GM23338 (cell line): ENCODE measurements at regions not wholly inside any gene's neighbourhood (a gene's known extent, or its start where the extent isn't known, plus 50 kb on each side); places are given as distances from the start of the nearest gene placed in this dataset.
A peak's percentile ranks its signal among the peaks of the same experiment; 100 is the strongest.

ENCODE experiments used
- ATAC-seq: fragments of 200-7000 bp; cut with Tn5 transposase; 3 replicates; pipeline ENCODE4 v1.9.1; 2020
- DNase-seq: peaks from one replicate; pipeline ENCODE4 v3.0.0-alpha.2; 2015; ENCODE audit warnings: low spot score
- H2AFZ ChIP-seq: fragments of 200-600 bp; sonication (generic); 2 replicates; pipeline ENCODE4 v1.8.0; 2016; ENCODE audit warnings: antibody characterized with exemption, mild to moderate bottlenecking, moderate library complexity
- H3F3A ChIP-seq: fragments of 200-600 bp; sonication (generic); replicated peaks from 2 replicates; pipeline ENCODE4 v1.8.0; 2017; ENCODE audit warnings: antibody characterized with exemption, mixed run types, low read depth
- H3K27ac ChIP-seq: fragments of 200-600 bp; sonication (generic); 2 replicates; pipeline ENCODE4 v1.6.1; 2016; ENCODE audit warnings: low read depth
- H3K27me3 ChIP-seq: fragments of 200-600 bp; sonication (generic); 2 replicates; pipeline ENCODE4 v1.8.0; 2016; ENCODE audit warnings: mild to moderate bottlenecking, mixed run types, moderate library complexity; ENCODE audit not compliant: insufficient read depth
- H3K36me3 ChIP-seq: fragments of 200-600 bp; sonication (generic); 2 replicates; pipeline ENCODE4 v1.8.0; 2016; ENCODE audit warnings: mild to moderate bottlenecking; ENCODE audit not compliant: insufficient read depth
- H3K4me1 ChIP-seq: fragments of 200-600 bp; sonication (generic); 2 replicates; pipeline ENCODE4 v1.8.0; 2016; ENCODE audit warnings: mild to moderate bottlenecking, moderate library complexity; ENCODE audit not compliant: insufficient read depth
- H3K4me2 ChIP-seq: fragments of 200-600 bp; sonication (generic); 2 replicates; pipeline ENCODE4 v1.7.1; 2017; ENCODE audit warnings: mixed run types
- H3K4me3 ChIP-seq: fragments of 200-600 bp; sonication (generic); 2 replicates; pipeline ENCODE4 v1.6.1; 2016; ENCODE audit warnings: mixed run types
- H3K79me2 ChIP-seq: fragments of 200-600 bp; sonication (generic); replicated peaks from 2 replicates; pipeline ENCODE4 v1.8.0; 2017; ENCODE audit warnings: mild to moderate bottlenecking; ENCODE audit not compliant: insufficient read depth
- H3K9me2 ChIP-seq: fragments of 200-600 bp; sonication (generic); 2 replicates; pipeline ENCODE4 v1.8.0; 2017; ENCODE audit not compliant: insufficient read depth
- H4K20me1 ChIP-seq: fragments of 200-600 bp; sonication (generic); replicated peaks from 2 replicates; pipeline ENCODE4 v1.8.0; 2017; ENCODE audit warnings: mild to moderate bottlenecking; ENCODE audit not compliant: insufficient read depth
- H3K27ac Mint-ChIP-seq: 2 replicates; pipeline ENCODE4 v1.8.0; 2020; ENCODE audit warnings: inconsistent platforms, mild to moderate bottlenecking, moderate library complexity, mixed read lengths
- H3K27me3 Mint-ChIP-seq: 3 replicates; pipeline ENCODE4 v1.8.0; 2022; ENCODE audit warnings: low read depth, mild to moderate bottlenecking, moderate library complexity, mixed read lengths, inconsistent platforms; ENCODE audit not compliant: insufficient read depth, poor library complexity
- H3K36me3 Mint-ChIP-seq: 3 replicates; pipeline ENCODE4 v1.8.0; 2021; ENCODE audit warnings: low read depth, mild to moderate bottlenecking, inconsistent platforms, moderate library complexity, mixed read lengths
- H3K4me1 Mint-ChIP-seq: 3 replicates; pipeline ENCODE4 v1.8.0; 2020; ENCODE audit warnings: mild to moderate bottlenecking, inconsistent platforms, mixed read lengths
- H3K4me3 Mint-ChIP-seq: 3 replicates; pipeline ENCODE4 v1.8.0; 2021; ENCODE audit warnings: moderate library complexity, mild to moderate bottlenecking, inconsistent platforms, mixed read lengths
- H3K9me3 Mint-ChIP-seq: 3 replicates; pipeline ENCODE4 v1.8.0; 2020; ENCODE audit warnings: moderate library complexity, mild to moderate bottlenecking, inconsistent platforms, mixed read lengths
- CREB1 ChIP-seq: fragments of 250-450 bp; sonication (Bioruptor Pico); IDR thresholded peaks from 2 replicates; pipeline ENCODE4 v1.5.0; 2020; ENCODE audit warnings: low read depth, mild to moderate bottlenecking, moderate library complexity
- EZH2 ChIP-seq: fragments of 200-600 bp; sonication (generic); IDR thresholded peaks from one replicate; pipeline ENCODE4 v1.8.0; 2017; ENCODE audit warnings: antibody characterized with exemption, mild to moderate bottlenecking, low read depth; ENCODE audit not compliant: unreplicated experiment
- EZH2phosphoT487 ChIP-seq: fragments of 200-600 bp; sonication (generic); IDR thresholded peaks from one replicate; pipeline ENCODE4 v1.8.1; 2018; ENCODE audit warnings: antibody characterized with exemption; ENCODE audit not compliant: unreplicated experiment
- JUNB ChIP-seq: IDR thresholded peaks from one replicate; pipeline ENCODE4 v1.6.1; 2016; ENCODE audit warnings: antibody characterized with exemption; ENCODE audit not compliant: unreplicated experiment
- POLR2AphosphoS5 ChIP-seq: IDR thresholded peaks from 2 replicates; pipeline ENCODE4 v1.6.1; 2016; ENCODE audit warnings: antibody characterized with exemption, low read depth
- STAT1 ChIP-seq: IDR thresholded peaks from one replicate; pipeline ENCODE4 v1.6.1; 2016; ENCODE audit warnings: antibody characterized with exemption; ENCODE audit not compliant: unreplicated experiment
- ZNF114 ChIP-seq: fragments of 250-450 bp; sonication (Bioruptor Pico); IDR thresholded peaks from 2 replicates; pipeline ENCODE4 v1.5.0; 2020; ENCODE audit warnings: mild to moderate bottlenecking, moderate library complexity
- ZNF331 ChIP-seq: fragments of 250-450 bp; sonication (Bioruptor Pico); IDR thresholded peaks from 2 replicates; pipeline ENCODE4 v1.5.0; 2020; ENCODE audit warnings: low read depth, mild to moderate bottlenecking, moderate library complexity
- TF ChIP-seq, protein P1 (sequence below), 2 experiments: fragments of 200-600 bp in 1 of 2; sonication (generic) in 1 of 2; conservative IDR thresholded peaks; 2 replicates each; pipeline versions ENCODE4 v1.5.1 to v1.6.1; 2016 to 2017; ENCODE audit warnings: antibody characterized with exemption in 2 of 2, low read depth in 2 of 2, mild to moderate bottlenecking in 2 of 2, moderate library complexity in 1 of 2
- TF ChIP-seq, protein P2 (sequence below): IDR thresholded peaks from 2 replicates; pipeline ENCODE4 v1.6.1; 2016; ENCODE audit warnings: antibody characterized with exemption
- TF ChIP-seq, protein P3 (sequence below): fragments of 250-450 bp; sonication (Bioruptor Pico); IDR thresholded peaks from 2 replicates; pipeline ENCODE4 v1.5.0; 2020; ENCODE audit warnings: mild to moderate bottlenecking, moderate library complexity

- DNase-seq, result no peak
- Histone ChIP-seq H3K4me3 (no peak overlapping the region), H3F3A (no peaks in the 10 kb centered on the region), H3K4me1 (no peaks in the 10 kb centered on the region; the same call in 1 of the 2 replicates), H3K27ac (no peak overlapping the region), H3K36me3 (no peaks in the 10 kb centered on the region), H2AFZ (no peak overlapping the region), H3K79me2 (no peaks in the 10 kb centered on the region), H3K4me2 (no peak overlapping the region), H3K27me3 (no peaks in the 10 kb centered on the region), H4K20me1 (no peaks in the 10 kb centered on the region), H3K9me2 (peaks cover 18% of the 10 kb centered on the region; the same call in 1 of the 2 replicates)
- no peak overlapping the region for H3K27ac Mint-ChIP-seq
- peaks cover 2% of the 10 kb centered on the region; the same call in 1 of the 3 replicates for H3K9me3 Mint-ChIP-seq
- ATAC-seq, result no peak
- H3K27me3 Mint-ChIP-seq, result peaks cover 5% of the 10 kb centered on the region
- H3K36me3 Mint-ChIP-seq, result no peaks in the 10 kb centered on the region
- H3K4me1 Mint-ChIP-seq, result peaks cover 12% of the 10 kb centered on the region
- H3K4me3 Mint-ChIP-seq, result no peak overlapping the region
- no peak for TF ChIP-seq CREB1 (CRISPR knock-in tag)
- TF ChIP-seq STAT1, result no peak
- TF ChIP-seq, protein P1, sequence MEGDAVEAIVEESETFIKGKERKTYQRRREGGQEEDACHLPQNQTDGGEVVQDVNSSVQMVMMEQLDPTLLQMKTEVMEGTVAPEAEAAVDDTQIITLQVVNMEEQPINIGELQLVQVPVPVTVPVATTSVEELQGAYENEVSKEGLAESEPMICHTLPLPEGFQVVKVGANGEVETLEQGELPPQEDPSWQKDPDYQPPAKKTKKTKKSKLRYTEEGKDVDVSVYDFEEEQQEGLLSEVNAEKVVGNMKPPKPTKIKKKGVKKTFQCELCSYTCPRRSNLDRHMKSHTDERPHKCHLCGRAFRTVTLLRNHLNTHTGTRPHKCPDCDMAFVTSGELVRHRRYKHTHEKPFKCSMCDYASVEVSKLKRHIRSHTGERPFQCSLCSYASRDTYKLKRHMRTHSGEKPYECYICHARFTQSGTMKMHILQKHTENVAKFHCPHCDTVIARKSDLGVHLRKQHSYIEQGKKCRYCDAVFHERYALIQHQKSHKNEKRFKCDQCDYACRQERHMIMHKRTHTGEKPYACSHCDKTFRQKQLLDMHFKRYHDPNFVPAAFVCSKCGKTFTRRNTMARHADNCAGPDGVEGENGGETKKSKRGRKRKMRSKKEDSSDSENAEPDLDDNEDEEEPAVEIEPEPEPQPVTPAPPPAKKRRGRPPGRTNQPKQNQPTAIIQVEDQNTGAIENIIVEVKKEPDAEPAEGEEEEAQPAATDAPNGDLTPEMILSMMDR (conservative IDR thresholded peaks at IDR 0.05; ENCODE audit: low read depth in 2 of 2), result no peak
Observed at GRCh38 chr5:56650386-56650785, 165.0 kb upstream of the MAP3K1 start.

GRCh38 chr5:56649569-56649968, 165.8 kb upstream of the MAP3K1 start:
- Histone ChIP-seq H4K20me1 (no peaks in the 10 kb centered on the region), H3K27ac (no peak overlapping the region), H3K4me3 (no peak overlapping the region), H3K79me2 (no peaks in the 10 kb centered on the region), H3K4me1 (no peaks in the 10 kb centered on the region; the same call in 1 of the 2 replicates), H3F3A (no peaks in the 10 kb centered on the region), H2AFZ (0 out of 2 replicates have a peak overlapping the region, but pooled peaks have one; percentile 47), H3K9me2 (peaks cover 12% of the 10 kb centered on the region; the same call in 1 of the 2 replicates), H3K4me2 (no peak overlapping the region), H3K36me3 (no peaks in the 10 kb centered on the region), H3K27me3 (no peaks in the 10 kb centered on the region)
- TF ChIP-seq, protein P2, sequence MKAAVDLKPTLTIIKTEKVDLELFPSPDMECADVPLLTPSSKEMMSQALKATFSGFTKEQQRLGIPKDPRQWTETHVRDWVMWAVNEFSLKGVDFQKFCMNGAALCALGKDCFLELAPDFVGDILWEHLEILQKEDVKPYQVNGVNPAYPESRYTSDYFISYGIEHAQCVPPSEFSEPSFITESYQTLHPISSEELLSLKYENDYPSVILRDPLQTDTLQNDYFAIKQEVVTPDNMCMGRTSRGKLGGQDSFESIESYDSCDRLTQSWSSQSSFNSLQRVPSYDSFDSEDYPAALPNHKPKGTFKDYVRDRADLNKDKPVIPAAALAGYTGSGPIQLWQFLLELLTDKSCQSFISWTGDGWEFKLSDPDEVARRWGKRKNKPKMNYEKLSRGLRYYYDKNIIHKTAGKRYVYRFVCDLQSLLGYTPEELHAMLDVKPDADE, result no peak
- TF ChIP-seq ZNF331 (CRISPR knock-in tag) (no peak), EZH2 (no peak), EZH2phosphoT487 (no peak), POLR2AphosphoS5 (no peak), JUNB (no peak), ZNF114 (CRISPR knock-in tag) (no peak)
- TF ChIP-seq, protein P3, sequence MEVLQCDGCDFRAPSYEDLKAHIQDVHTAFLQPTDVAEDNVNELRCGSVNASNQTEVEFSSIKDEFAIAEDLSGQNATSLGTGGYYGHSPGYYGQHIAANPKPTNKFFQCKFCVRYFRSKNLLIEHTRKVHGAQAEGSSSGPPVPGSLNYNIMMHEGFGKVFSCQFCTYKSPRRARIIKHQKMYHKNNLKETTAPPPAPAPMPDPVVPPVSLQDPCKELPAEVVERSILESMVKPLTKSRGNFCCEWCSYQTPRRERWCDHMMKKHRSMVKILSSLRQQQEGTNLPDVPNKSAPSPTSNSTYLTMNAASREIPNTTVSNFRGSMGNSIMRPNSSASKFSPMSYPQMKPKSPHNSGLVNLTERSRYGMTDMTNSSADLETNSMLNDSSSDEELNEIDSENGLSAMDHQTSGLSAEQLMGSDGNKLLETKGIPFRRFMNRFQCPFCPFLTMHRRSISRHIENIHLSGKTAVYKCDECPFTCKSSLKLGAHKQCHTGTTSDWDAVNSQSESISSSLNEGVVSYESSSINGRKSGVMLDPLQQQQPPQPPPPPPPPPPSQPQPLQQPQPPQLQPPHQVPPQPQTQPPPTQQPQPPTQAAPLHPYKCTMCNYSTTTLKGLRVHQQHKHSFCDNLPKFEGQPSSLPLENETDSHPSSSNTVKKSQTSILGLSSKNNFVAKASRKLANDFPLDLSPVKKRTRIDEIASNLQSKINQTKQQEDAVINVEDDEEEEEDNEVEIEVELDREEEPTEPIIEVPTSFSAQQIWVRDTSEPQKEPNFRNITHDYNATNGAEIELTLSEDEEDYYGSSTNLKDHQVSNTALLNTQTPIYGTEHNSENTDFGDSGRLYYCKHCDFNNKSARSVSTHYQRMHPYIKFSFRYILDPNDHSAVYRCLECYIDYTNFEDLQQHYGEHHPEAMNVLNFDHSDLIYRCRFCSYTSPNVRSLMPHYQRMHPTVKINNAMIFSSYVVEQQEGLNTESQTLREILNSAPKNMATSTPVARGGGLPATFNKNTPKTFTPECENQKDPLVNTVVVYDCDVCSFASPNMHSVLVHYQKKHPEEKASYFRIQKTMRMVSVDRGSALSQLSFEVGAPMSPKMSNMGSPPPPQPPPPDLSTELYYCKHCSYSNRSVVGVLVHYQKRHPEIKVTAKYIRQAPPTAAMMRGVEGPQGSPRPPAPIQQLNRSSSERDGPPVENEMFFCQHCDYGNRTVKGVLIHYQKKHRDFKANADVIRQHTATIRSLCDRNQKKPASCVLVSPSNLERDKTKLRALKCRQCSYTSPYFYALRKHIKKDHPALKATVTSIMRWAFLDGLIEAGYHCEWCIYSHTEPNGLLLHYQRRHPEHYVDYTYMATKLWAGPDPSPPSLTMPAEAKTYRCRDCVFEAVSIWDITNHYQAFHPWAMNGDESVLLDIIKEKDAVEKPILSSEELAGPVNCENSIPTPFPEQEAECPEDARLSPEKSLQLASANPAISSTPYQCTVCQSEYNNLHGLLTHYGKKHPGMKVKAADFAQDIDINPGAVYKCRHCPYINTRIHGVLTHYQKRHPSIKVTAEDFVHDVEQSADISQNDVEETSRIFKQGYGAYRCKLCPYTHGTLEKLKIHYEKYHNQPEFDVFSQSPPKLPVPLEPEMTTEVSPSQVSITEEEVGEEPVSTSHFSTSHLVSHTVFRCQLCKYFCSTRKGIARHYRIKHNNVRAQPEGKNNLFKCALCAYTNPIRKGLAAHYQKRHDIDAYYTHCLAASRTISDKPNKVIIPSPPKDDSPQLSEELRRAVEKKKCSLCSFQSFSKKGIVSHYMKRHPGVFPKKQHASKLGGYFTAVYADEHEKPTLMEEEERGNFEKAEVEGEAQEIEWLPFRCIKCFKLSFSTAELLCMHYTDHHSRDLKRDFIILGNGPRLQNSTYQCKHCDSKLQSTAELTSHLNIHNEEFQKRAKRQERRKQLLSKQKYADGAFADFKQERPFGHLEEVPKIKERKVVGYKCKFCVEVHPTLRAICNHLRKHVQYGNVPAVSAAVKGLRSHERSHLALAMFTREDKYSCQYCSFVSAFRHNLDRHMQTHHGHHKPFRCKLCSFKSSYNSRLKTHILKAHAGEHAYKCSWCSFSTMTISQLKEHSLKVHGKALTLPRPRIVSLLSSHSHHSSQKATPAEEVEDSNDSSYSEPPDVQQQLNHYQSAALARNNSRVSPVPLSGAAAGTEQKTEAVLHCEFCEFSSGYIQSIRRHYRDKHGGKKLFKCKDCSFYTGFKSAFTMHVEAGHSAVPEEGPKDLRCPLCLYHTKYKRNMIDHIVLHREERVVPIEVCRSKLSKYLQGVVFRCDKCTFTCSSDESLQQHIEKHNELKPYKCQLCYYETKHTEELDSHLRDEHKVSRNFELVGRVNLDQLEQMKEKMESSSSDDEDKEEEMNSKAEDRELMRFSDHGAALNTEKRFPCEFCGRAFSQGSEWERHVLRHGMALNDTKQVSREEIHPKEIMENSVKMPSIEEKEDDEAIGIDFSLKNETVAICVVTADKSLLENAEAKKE (CRISPR knock-in tag), result no peak
- H3K4me1 Mint-ChIP-seq, result peaks cover 12% of the 10 kb centered on the region
- no peaks in the 10 kb centered on the region for H3K36me3 Mint-ChIP-seq
- H3K9me3 Mint-ChIP-seq, result no peaks in the 10 kb centered on the region
- no peak for DNase-seq
- no peak overlapping the region for H3K27ac Mint-ChIP-seq
- no peak for ATAC-seq
- peaks cover 5% of the 10 kb centered on the region for H3K27me3 Mint-ChIP-seq
- H3K4me3 Mint-ChIP-seq, result no peak overlapping the region
